GM18861 (cell line): ENCODE measurements at regions not wholly inside any gene's neighbourhood (a gene's known extent, or its start where the extent isn't known, plus 50 kb on each side); places are given as distances from the start of the nearest gene placed in this dataset.

Experiments
- ATAC-seq: cut with Tn5 transposase; IDR thresholded peaks from one replicate; pipeline ENCODE4 v1.9.1; 2021; ENCODE audit not compliant: unreplicated experiment

- ATAC-seq: no peak
These were observed 315.4 kb upstream of the RASGRP1 start for GRCh38 chr15:38879909-38880471.

- no peak for ATAC-seq
These were observed 317.6 kb upstream of the RASGRP1 start for GRCh38 chr15:38882221-38882620.

GRCh38 chr15:38883987-38884386 is 319.4 kb upstream of the RASGRP1 start:
- no peak for ATAC-seq

- no peak for ATAC-seq
These were observed 320.4 kb upstream of the RASGRP1 start for GRCh38 chr15:38885001-38885400.

- ATAC-seq: no peak
These were observed 320.9 kb upstream of the RASGRP1 start for GRCh38 chr15:38885471-38885952.

GRCh38 chr15:38886315-38887163 is 321.9 kb upstream of the RASGRP1 start:
- no peak for ATAC-seq

DNA sequence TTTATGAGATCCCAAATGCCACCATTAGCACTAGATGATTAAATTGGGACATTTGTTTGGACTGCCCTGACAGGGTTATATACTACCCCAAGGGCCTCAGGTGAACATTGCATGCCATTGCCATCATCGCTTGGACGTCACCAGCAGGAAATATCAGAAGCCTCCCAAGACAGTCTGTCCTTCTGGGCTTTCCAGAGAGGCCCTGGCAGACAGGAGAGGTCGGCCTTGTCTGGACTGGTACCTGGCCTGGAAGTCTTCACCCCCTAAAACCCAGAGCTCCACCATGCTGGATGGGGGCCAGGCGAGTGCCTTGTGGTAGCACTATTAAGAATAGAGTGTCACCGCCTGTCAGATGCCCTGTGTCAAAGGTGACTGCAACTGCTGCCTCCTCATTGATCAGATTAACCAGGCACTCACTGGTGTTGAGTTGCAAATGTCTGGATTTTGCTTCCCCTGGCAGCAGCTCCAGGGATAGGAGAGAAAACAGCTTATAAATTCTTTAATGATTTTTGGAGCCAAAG is 324.1 kb upstream of the RASGRP1 start:
- ATAC-seq: no peak

GRCh38 chr15:38890194-38890593 is 325.6 kb upstream of the RASGRP1 start:
- no peak for ATAC-seq

GRCh38 chr15:38893925-38894242 is 329.3 kb upstream of the RASGRP1 start:
- ATAC-seq: no peak

- ATAC-seq: no peak
These were observed 329.8 kb upstream of the RASGRP1 start for GRCh38 chr15:38894243-38894948.

GRCh38 chr15:38895326-38896255 is 331.0 kb upstream of the RASGRP1 start:
- ATAC-seq: no peak

GRCh38 chr15:38896647-38897046 is 332.0 kb upstream of the RASGRP1 start:
- ATAC-seq: no peak

DNA sequence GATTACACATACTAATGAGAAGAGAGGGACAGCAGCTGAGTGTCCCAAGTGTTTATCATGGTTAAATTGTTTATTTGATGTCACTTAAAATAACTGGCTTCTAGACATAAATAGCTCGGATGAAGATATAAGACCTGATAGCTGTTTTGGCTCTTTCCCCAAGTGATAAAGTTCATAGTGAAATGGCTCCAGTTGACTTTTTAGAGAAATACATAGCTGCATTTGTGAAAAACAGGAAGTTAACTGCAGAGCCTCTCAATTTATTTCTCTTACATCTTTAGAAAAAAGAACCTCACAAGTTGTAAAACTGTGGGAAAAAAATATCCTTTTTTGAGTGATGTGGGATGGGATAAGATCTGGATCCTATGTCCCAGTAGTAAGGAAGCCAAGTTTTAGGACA is 332.9 kb upstream of the RASGRP1 start:
- no peak for ATAC-seq

GRCh38 chr15:38898236-38898635 is 333.6 kb upstream of the RASGRP1 start:
- ATAC-seq: no peak

DNA sequence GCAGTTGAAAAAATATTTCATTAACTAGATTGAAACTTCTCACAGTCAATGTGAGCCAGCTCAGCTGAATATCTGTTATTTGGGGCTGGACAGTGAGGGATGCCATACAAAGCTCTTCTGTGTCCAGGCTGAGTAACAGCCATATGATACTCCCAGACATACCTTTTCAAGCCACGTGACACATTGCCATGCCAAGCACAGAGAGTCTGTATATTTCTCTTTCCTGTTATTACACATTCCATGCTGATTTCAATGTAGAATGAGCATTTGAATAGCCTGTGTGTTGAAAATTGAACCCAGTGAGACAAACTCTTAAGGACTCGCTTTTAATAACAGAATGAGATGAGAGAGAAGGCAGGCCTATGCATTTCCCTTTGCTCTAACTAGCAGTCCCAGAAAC is 334.7 kb upstream of the RASGRP1 start:
- ATAC-seq: no peak

GRCh38 chr15:38904298-38904697 is 339.7 kb upstream of the RASGRP1 start:
- no peak for ATAC-seq

- no peak for ATAC-seq
These were observed 341.0 kb upstream of the RASGRP1 start for GRCh38 chr15:38905632-38906031.

GRCh38 chr15:38920966-38921365 is 356.4 kb upstream of the RASGRP1 start:
- ATAC-seq: no peak

DNA sequence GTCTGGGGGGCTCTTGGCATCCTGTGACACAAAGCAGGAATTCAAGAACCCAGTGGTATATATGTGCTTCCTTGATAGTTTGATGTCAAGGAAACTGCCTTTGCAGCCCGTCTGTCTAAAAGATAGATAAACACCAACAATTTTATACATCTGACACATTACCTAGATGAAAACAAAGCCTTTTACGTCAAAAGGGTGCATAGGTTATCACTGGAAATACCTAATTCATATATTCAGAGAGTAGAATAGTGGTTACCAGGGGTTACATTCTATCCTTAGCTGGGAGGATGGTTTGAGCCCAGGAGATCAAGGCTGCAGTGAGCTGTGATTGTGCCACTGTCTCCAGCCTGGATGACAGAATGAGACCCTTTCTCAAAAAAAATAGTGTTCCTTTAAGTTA is 356.9 kb upstream of the RASGRP1 start:
- ATAC-seq: no peak

DNA sequence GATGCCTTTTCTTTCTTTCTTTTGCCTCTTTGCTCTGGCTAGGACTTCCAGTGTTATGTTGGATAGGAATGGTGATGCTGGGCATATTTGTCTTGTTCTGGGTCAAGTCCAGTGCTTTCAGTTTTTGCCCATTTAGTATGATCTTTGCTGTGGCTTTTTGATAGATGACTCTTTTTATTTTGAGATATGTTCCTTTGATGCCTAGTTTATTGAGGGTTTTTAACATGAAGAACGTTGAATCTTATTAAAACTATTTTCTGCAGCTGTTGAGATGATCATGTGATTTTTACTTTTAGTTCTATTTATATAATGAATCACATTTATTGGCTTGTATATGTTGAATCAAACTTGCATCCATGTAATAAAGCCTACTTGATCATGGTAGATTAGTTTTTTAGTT is 363.8 kb upstream of the RASGRP1 start:
- no peak for ATAC-seq
